Peyer's patch (tissue), 4 donors: ENCODE measurements at regions not wholly inside any gene's neighbourhood (a gene's known extent, or its start where the extent isn't known, plus 50 kb on each side); places are given as distances from the start of the nearest gene placed in this dataset.
"Not testable (repeated sequence)": the region's sequence is repeated elsewhere in the genome, so short reads cannot be mapped to it uniquely, and the experiment has no call there.

ENCODE experiments used
- DNase-seq, 3 donors: peaks; one replicate each; pipeline ENCODE4 v3.0.0-alpha.2; 2017 to 2019
- H3K27ac ChIP-seq, 4 donors: fragments of 200-600 bp; sonication (generic); one replicate each; pipeline ENCODE4 v1.5.1; 2016 to 2019
- H3K27me3 ChIP-seq, 2 donors: fragments of 200-600 bp; sonication (generic); one replicate each; pipeline ENCODE4 v1.5.1; 2019
- H3K36me3 ChIP-seq, 3 donors: fragments of 200-600 bp; sonication (generic); one replicate each; pipeline ENCODE4 v1.5.1; 2016 to 2019
- H3K4me1 ChIP-seq, 4 donors: fragments of 200-600 bp; sonication (generic); one replicate each; pipeline ENCODE4 v1.5.1; 2016 to 2019
- H3K4me3 ChIP-seq, 4 donors: fragments of 200-600 bp; sonication (generic); 1 replicate in 3 of 4; 2 replicates in 1 of 4; pipeline ENCODE4 v1.5.1; 2016 to 2019; ENCODE audit warnings: mild to moderate bottlenecking in 1 of 4
- H3K9me3 ChIP-seq, 4 donors: fragments of 200-600 bp; sonication (generic); one replicate each; pipeline ENCODE4 v1.5.1; 2016 to 2019; ENCODE audit warnings: mild to moderate bottlenecking in 1 of 4
- CTCF ChIP-seq, 6 experiments: fragments of 450-650 bp in 4 of 6; fragments of 200-600 bp in 2 of 6; sonication (generic) in 1 of 6; IDR thresholded peaks; one replicate each; pipeline ENCODE4 v1.5.1; 2017 to 2019; ENCODE audit warnings: antibody characterized with exemption in 6 of 6, mild to moderate bottlenecking in 3 of 6, moderate library complexity in 1 of 6
- POLR2A ChIP-seq, 2 donors: fragments of 450-650 bp; IDR thresholded peaks; one replicate each; pipeline ENCODE4 v1.5.1; 2017; ENCODE audit warnings: antibody characterized with exemption in 2 of 2, mild to moderate bottlenecking in 2 of 2, moderate library complexity in 2 of 2

DNA sequence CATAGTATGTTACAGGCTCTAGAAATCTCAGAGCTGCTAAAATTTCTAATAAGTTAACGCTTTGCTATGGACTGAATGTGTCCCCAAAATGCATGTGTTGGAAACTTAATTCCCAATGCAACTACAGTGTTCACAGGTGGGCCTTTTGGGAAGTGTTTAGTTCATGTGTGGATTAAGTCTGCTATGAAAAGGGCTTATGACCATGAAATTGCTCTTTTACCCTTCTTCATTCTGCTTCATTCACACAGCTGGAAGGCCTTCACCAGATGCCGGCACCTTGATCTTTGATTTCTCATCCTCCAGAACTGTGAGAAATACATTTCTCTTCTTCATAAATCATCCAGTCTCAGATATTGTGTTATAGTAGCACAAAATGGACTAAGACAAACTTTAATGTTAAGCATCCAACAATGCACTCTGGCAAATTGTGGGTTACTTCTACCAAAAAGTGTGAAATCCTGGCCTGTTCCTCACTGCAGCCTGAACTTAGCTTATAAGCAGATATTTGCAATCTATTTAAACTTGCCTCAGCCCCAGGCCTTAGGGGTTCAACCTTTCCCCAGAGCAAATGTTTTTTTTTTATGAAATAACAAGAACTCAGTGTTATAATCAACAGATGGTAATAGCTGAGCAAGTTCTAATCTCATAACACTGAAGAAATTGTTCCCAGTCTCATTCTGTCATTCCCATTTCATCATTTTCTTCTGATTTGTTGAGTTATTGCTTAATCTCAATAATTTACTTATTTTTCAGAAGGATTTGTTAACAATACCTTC is 523.6 kb downstream of the KIF20B start:
- Histone ChIP-seq H3K27me3 (no peaks in the 10 kb centered on the region), H3K9me3 (no peaks in the 10 kb centered on the region)
- TF ChIP-seq CTCF (IDR thresholded peaks at IDR 0.05), result no peak
- no peak for TF ChIP-seq POLR2A (IDR thresholded peaks at IDR 0.05)

GRCh38 chr10:90226517-90226916 is 525.1 kb downstream of the KIF20B start:
- no peak for TF ChIP-seq CTCF (IDR thresholded peaks at IDR 0.05)
- TF ChIP-seq POLR2A (IDR thresholded peaks at IDR 0.05), result no peak
- H3K27me3 ChIP-seq, result no peaks in the 10 kb centered on the region

More for the DNA sequence above, 523.6 kb downstream of the KIF20B start:
- Histone ChIP-seq H3K27ac (no peak overlapping the region), H3K36me3 (no peaks in the 10 kb centered on the region), H3K4me1 (no peaks in the 10 kb centered on the region), H3K4me3 (no peak overlapping the region)
- DNase-seq, result no peak

DNA sequence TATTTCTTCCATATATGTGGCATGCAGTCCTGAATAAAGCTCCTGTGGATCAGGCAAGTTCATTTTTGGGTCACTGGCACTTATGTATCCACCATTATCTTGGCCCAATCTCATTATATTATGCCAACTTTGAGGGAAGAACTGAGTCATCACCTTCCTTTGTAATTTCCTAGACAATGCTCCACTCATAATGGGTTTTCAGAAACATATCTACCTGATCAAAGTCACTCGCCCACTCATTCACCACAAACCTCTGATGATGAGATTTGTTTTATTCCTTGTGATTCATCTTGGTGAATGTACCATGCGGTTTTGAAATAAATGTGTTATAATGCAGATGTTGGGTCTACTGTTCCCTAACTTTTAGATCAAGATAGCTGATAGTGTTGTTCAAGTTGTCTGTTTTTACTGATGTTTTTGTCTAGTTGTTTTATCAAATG is 525.8 kb downstream of the KIF20B start:
- H3K27ac ChIP-seq, result no peak overlapping the region
- no peak overlapping the region for H3K4me3 ChIP-seq
- no peaks in the 10 kb centered on the region for H3K36me3 ChIP-seq
- H3K9me3 ChIP-seq, result no peaks in the 10 kb centered on the region
- no peaks in the 10 kb centered on the region for H3K27me3 ChIP-seq
- no peaks in the 10 kb centered on the region for H3K4me1 ChIP-seq
- TF ChIP-seq POLR2A (IDR thresholded peaks at IDR 0.05) (no peak), CTCF (IDR thresholded peaks at IDR 0.05) (no peak)
- no peak for DNase-seq

More at GRCh38 chr10:90226517-90226916, 525.1 kb downstream of the KIF20B start:
- H3K27ac ChIP-seq, result no peak overlapping the region
- H3K4me1 ChIP-seq, result no peaks in the 10 kb centered on the region
- no peak overlapping the region for H3K4me3 ChIP-seq
- no peak for DNase-seq
- no peaks in the 10 kb centered on the region for H3K36me3 ChIP-seq
- H3K9me3 ChIP-seq, result no peaks in the 10 kb centered on the region

DNA sequence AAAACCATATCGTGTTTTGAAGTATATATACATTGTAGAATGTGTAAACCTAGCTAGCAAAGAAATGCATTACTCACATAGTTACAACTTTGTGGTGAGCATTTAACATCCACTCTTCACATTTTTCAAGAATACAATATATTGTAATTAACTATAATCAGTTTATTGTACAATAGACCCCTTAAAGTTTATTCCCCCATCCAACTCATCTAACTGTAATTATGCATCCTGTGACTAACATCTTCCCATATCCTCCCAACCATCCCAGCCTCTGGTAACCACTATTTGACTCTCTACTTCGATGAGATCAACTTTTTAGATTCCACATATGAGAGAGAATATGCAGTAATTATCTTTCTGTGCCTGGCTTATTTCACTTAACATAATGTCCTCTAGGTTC is 526.4 kb downstream of the KIF20B start:
- Histone ChIP-seq H3K27ac (no peak overlapping the region), H3K36me3 (no peaks in the 10 kb centered on the region), H3K4me1 (no peaks in the 10 kb centered on the region), H3K27me3 (no peaks in the 10 kb centered on the region), H3K9me3 (no peaks in the 10 kb centered on the region), H3K4me3 (no peak overlapping the region)
- DNase-seq, result no peak
- no peak for TF ChIP-seq POLR2A (IDR thresholded peaks at IDR 0.05)
- TF ChIP-seq CTCF (IDR thresholded peaks at IDR 0.05), result no peak

DNA sequence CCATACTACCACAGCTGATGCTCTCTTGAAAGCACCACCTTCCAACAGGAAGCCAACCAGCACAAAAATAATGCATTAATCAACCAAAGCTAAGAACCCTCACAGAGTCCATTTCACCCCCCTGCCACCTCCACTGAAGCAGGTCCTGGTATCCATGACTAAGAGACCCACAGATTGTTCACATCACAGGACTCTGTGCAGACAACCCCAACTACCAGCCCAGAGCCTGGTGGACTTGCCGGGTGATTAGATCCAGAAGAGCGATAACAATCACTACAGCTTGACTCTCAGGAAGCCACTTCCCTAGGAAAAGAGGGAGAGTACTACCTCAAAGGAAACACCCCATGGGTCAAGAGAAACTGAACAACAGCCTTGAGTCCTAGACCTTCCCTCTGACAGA is 528.1 kb downstream of the KIF20B start:
- no peak for DNase-seq
- H3K4me3 ChIP-seq, result no peak overlapping the region
- no peak overlapping the region for H3K27ac ChIP-seq
- no peaks in the 10 kb centered on the region for H3K27me3 ChIP-seq
- no peaks in the 10 kb centered on the region for H3K9me3 ChIP-seq
- H3K4me1 ChIP-seq, result no peaks in the 10 kb centered on the region
- TF ChIP-seq POLR2A (IDR thresholded peaks at IDR 0.05) (no peak), CTCF (IDR thresholded peaks at IDR 0.05) (no peak)
- no peaks in the 10 kb centered on the region for H3K36me3 ChIP-seq

- not testable (repeated sequence) for H3K36me3 ChIP-seq, H3K4me3 ChIP-seq, H3K27ac ChIP-seq, H3K9me3 ChIP-seq, H3K4me1 ChIP-seq, DNase-seq, H3K27me3 ChIP-seq
These were observed 532.4 kb downstream of the KIF20B start for GRCh38 chr10:90233805-90234204.
